Stimulated activated CD8-positive, alpha-beta memory T cell treated with anti-CD3 and anti-CD28 coated beads, Interleukin-15, amount 100 ng/mL, for 1 hour (primary cell): ENCODE measurements at regions not wholly inside any gene's neighbourhood (a gene's known extent, or its start where the extent isn't known, plus 50 kb on each side); places are given as distances from the start of the nearest gene placed in this dataset.
"Not testable (repeated sequence)": the region's sequence is repeated elsewhere in the genome, so short reads cannot be mapped to it uniquely, and the experiment has no call there.

Experiments used
- DNase-seq: peaks from one replicate; pipeline ENCODE4 v3.0.0-alpha.2; 2020; ENCODE audit warnings: low read depth

GRCh38 chr21:32940079-32941014 lies 85.4 kb upstream of the OLIG2 start:
- DNase-seq, result peak; percentile 4

DNA sequence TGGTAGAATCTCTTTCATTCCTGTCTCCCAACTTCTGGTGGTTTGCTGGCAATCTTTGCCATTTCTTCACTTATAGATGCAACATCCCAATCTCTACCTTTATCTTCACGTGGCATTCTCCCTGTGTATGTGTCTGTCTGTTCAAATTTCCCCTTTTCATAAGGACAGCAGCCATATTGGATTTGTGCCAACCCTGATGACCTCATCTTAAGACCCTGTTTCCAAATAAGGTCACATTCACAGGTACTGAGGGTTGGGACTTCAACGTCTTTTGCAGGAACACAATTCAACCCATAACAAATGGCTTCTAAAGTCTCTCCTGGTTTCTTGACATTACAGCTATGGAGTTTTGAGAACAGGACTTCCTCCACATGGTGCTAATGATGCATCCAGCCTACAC lies 84.5 kb upstream of the OLIG2 start:
- no peak for DNase-seq

DNA sequence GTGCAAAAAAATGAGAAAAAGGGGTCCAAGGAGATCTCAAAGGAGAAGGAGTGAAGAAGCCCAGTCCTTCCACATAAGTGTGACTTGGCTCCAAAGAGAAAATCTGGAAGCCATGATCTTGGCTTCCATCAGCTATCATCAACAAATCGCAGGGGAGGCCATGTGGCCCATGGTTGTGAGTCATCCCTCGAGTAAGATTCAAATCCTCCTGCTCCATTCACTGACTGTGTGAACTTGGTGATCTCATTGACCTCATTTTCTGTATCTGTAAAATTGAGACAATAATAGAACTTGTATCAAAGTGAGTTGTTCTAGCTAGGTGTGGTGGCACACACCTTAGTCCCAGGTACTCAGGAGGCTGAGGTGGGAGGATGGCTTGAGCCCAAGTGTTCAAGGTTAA lies 79.1 kb upstream of the OLIG2 start:
- DNase-seq, result no peak

DNA sequence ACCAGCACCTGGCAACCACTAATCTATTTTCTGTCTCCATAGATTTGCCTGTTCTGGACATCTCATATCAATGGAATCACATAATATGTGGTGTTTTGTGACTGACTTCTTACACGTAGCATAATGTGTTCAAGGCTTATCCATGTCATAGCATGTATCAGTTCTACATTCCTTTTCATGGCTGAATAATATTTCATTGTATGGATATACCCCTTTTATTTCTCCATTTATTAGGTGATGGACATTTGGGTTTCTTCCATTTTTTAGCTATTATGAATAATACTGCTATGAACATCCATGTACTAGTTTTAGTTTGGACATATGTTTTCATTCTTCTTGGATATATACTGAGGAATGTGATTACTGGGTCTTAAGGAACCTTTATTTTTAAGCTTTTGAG lies 78.0 kb upstream of the OLIG2 start:
- DNase-seq, result no peak

DNA sequence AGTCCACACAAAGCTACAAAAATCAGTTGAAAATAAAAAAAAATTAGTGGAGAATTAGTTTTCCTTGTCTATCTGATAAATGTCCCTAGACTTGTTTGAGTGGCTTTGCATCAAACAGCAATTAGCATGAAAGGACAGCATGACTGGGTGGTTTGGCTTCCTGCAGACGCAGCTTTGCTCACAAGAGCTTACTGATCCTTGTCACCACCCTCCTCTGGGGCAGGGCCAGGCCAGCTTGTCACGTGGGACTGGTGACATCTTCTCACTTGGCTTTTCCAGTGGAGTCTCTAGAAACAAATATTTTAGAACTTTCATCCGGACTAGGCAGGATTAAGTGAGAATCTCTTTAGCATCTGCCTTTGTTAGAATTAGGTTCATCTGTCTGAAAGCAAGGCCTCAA lies 76.0 kb upstream of the OLIG2 start:
- DNase-seq, result no peak

DNA sequence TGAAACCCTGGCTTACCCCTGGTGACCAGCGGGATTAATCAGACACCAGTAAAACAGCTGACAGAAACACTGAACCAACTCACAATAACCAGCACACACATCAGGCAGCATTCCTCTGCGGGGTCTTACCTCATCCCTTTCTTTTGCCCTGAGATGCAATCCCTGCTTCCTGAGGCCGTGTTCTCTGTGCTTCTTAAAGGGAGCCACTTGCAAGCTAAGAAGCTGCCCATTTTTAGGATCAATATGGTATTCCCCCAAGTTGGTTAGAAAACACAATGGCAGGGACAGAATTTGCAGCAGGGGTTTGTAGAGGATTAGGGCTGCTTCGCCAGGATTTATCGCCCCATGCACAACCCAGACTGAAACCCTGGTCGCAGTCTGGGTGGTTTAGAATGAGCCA lies 74.7 kb upstream of the OLIG2 start:
- no peak for DNase-seq

- no peak for DNase-seq
These were observed 71.4 kb upstream of the OLIG2 start for GRCh38 chr21:32954353-32954752.

DNA sequence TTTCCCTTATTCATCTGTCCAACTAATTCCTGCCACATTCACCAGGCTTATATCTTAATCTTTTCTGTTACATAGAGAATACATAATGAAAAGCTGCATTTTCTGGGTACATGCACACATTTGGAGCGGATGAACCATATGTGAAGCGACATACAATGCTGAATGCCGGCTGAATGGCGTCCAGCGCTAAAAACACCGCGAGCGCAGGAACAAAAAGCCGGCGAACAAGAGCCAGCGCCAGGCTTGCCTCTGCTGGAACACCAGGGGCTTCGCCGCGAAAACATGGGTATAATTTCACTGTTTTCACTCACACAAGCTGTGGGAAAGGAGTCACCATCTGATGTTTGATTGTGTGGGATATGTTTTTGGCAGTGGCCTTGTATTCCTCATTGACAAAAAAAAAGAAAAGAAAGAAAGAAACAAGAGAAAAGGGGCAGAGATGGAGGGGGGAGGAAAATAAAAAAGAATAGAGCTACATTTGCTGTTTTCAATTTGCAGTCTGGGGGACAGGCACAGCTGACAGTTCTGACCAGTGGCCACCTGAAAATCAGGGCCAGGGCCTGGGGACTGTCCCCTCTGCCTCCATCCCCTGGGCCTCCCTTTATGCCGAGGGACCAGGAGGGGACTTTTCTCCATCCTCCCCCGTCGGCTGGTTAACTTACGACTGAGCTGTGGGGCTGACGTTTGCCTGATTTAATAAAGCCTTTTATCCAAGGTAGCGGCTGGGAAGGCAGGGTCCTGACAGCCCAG lies 70.2 kb upstream of the OLIG2 start:
- no peak for DNase-seq

- DNase-seq, result no peak
These were observed 69.6 kb upstream of the OLIG2 start for GRCh38 chr21:32956061-32956656.

- DNase-seq, result no peak
These were observed 68.2 kb upstream of the OLIG2 start for GRCh38 chr21:32957545-32957944.

DNA sequence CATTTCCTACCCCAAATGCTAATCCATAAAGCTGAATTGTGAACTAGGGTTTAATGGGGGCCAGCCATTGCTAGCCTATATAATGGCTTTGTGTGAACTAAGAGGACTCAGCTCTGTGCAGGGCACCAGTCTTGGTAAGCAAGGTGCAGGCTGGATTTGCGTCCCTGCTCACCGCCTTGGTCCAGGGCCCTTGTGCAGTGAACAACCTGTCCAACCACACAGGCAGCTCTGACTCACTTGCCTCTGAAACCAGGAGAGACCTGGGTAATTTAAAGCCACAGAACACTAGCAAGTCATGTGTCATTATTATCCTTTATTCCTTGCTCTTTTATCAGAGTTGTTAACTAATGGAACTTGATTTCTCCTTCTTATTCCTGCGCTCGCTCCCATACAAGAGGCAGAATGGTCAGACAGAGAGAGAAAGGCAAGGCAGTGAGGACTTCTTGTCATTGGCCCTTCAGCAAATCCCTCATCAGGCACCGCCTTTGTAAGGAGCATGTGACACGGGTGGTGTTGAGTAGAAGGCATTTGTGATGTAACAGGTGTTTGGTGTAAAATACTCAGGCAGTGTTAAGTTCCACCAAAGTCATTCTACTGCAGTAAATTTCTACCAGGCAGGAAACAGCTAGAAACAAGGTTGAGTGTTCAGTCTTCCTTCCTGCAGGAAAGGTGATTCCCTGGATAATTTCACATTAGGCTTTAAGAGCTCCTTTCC lies 67.3 kb upstream of the OLIG2 start:
- DNase-seq, result no peak

DNA sequence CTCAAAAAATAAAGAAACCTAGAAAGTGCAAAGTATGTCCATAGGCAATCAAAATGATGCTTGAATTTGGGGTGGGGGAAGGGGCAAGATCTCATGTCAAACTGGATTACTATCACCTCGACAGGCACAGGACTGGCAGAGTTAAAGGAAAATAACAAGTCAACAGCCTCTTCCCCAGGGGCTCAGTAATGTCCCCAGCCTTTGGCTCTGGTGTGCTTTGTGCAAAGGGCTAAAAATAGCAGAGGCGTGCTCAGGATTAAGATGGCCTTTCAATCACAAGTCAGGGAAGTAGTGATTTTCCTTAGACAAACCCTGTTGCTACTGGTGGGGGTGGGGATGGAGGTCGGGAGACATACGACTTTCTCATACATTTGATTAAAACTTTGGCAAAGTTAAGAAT lies 63.5 kb upstream of the OLIG2 start:
- DNase-seq, result no peak

DNA sequence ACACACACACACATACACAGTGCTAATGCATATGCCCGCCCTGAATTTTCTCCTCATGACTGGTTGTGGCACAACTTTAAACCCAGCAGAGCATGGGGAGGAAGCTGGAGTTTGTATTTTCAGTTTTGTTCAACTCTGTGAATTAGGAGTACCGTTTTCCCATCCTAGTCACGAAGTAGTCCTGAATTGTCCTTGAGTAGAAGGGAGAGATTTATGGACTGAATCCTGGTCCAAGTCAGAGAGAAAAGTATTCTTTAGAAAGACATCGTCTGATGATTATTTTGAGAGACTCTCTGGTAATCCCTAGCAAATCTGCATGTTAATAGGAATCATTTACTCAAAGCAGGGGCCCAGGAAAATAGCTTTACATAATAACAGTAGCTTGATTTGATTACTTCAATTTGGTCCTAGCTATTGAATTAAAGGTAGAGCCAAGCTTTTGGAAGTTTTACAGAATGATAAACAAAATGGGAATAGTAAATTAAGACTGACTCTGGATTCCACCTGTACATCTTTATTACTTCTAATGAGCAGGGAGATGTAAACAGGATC lies 60.5 kb upstream of the OLIG2 start:
- no peak for DNase-seq

GRCh38 chr21:32966120-32966519 lies 59.6 kb upstream of the OLIG2 start:
- no peak for DNase-seq

DNA sequence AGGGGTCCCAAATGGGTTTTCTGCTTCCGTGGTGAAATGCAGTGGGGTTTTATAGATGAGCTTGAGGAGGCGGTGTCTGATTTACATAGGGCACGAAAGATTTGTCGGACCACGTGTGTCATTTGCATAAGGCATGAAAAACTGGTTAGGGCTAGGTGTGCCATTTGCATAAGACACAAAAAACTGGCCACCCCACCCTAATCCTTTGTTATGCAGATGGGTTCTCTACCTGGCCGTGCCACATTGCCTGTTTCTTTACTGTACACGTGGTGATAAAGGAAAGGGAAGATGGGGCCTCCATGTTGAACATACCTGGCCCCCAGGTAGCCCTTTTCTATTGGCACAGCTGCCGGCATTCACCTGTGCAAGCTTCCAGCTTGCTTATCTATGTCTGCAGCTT lies 57.6 kb upstream of the OLIG2 start:
- DNase-seq, result not testable (repeated sequence)

- DNase-seq, result no peak
These were observed 51.1 kb upstream of the OLIG2 start for GRCh38 chr21:32974653-32975052.

- no peak for DNase-seq
These were observed 49.8 kb upstream of the OLIG2 start for GRCh38 chr21:32975811-32976431.
